SK-N-SH (cell line): ENCODE measurements at regions not wholly inside any gene's neighbourhood (a gene's known extent, or its start where the extent isn't known, plus 50 kb on each side); places are given as distances from the start of the nearest gene placed in this dataset.

ENCODE experiments used
- CHD2 ChIP-seq: fragments of 150-350 bp; IDR thresholded peaks from 2 replicates; pipeline ENCODE4 v1.6.1; 2018; ENCODE audit warnings: low read length; ENCODE audit not compliant: partially characterized antibody
- CTCF ChIP-seq: fragments of 200-600 bp; sonication (generic); IDR thresholded peaks from 2 replicates; pipeline ENCODE4 v1.6.1; 2017; ENCODE audit warnings: antibody characterized with exemption, mild to moderate bottlenecking, moderate library complexity
- ELF1 ChIP-seq: IDR thresholded peaks from 2 replicates; pipeline ENCODE4 v1.4.0; 2012
- EP300 ChIP-seq, 2 experiments: IDR thresholded peaks; 2 replicates each; pipeline versions ENCODE4 v1.4.0 to v1.6.1; 2012; ENCODE audit warnings: borderline replicate concordance in 1 of 2, low read depth in 1 of 2, low read length in 1 of 2
- EZH2phosphoT487 ChIP-seq: fragments of 200-600 bp; sonication (generic); IDR thresholded peaks from 2 replicates; pipeline ENCODE4 v1.6.1; 2017; ENCODE audit warnings: low read depth, mixed run types, mild to moderate bottlenecking, antibody characterized with exemption, moderate library complexity, borderline replicate concordance
- FOXM1 ChIP-seq: IDR thresholded peaks from 2 replicates; pipeline ENCODE4 v1.4.0; 2012; ENCODE audit warnings: low read depth, mild to moderate bottlenecking
- MAX ChIP-seq: IDR thresholded peaks from 2 replicates; pipeline ENCODE4 v1.4.0; 2012; ENCODE audit warnings: low read depth
- NRF1 ChIP-seq: IDR thresholded peaks from 2 replicates; pipeline ENCODE4 v1.6.1; 2012; ENCODE audit warnings: low read depth, mild to moderate bottlenecking, low read length
- POLR2AphosphoS5 ChIP-seq: IDR thresholded peaks from 2 replicates; pipeline ENCODE4 v1.6.1; 2012; ENCODE audit warnings: low read depth, low read length
- RAD21 ChIP-seq: IDR thresholded peaks from 2 replicates; pipeline ENCODE4 v1.6.1; 2012; ENCODE audit warnings: mild to moderate bottlenecking, low read length
- RXRA ChIP-seq: IDR thresholded peaks from 2 replicates; pipeline ENCODE4 v1.4.0; 2012; ENCODE audit warnings: low read depth, mild to moderate bottlenecking, borderline replicate concordance
- TAF1 ChIP-seq: IDR thresholded peaks from 2 replicates; pipeline ENCODE4 v1.6.1; 2012; ENCODE audit warnings: low read depth, mild to moderate bottlenecking, low read length, moderate library complexity, borderline replicate concordance

- TF ChIP-seq EZH2phosphoT487 (no peak), MAX (no peak), POLR2AphosphoS5 (no peak), ELF1 (no peak), CTCF (no peak), EP300 (IDR thresholded peaks at IDR 0.05; ENCODE audit: borderline replicate concordance in 1 of 2, low read depth in 1 of 2, low read length in 1 of 2) (no peak), NRF1 (no peak), RAD21 (no peak), RXRA (no peak), CHD2 (no peak), FOXM1 (no peak), TAF1 (no peak)
Measured at GRCh38 chr13:33483471-33483870, 197.9 kb upstream of the STARD13 start.
